ENCODE measurements at regions not wholly inside any gene's neighbourhood (a gene's known extent, or its start where the extent isn't known, plus 50 kb on each side); places are given as distances from the start of the nearest gene placed in this dataset.

GRCh38 chrX:42943051-42943974 lies 165.3 kb upstream of the PPP1R2C start:
- TF ChIP-seq POLR2AphosphoS5 (IDR thresholded peaks at IDR 0.05; ENCODE audit: low read depth, low read length) (no peak), SIN3A (IDR thresholded peaks at IDR 0.05; ENCODE audit: borderline replicate concordance, insufficient read depth, low read length) (no peak)
